ENCODE measurements at regions not wholly inside any gene's neighbourhood (a gene's known extent, or its start where the extent isn't known, plus 50 kb on each side); places are given as distances from the start of the nearest gene placed in this dataset.
"Not testable (repeated sequence)": the region's sequence is repeated elsewhere in the genome, so short reads cannot be mapped to it uniquely, and the experiment has no call there.

- DNase-seq: no peak
Measured at GRCh38 chr5:81825237-81825636, 74.3 kb upstream of the SSBP2 start.

GRCh38 chr5:81823736-81824135, 72.8 kb upstream of the SSBP2 start:
- not testable (repeated sequence) for DNase-seq

GRCh38 chr5:81820863-81821262, 70.0 kb upstream of the SSBP2 start:
- DNase-seq: no peak

GRCh38 chr5:81820318-81820636, 69.4 kb upstream of the SSBP2 start:
- no peak for DNase-seq

GRCh38 chr5:81819556-81820317, 68.8 kb upstream of the SSBP2 start:
- DNase-seq: no peak

GRCh38 chr5:81817980-81818379, 67.1 kb upstream of the SSBP2 start:
- peak; percentile 9 for DNase-seq

- DNase-seq: no peak
Measured at GRCh38 chr5:81817086-81817485, 66.2 kb upstream of the SSBP2 start.

GRCh38 chr5:81815321-81815720, 64.4 kb upstream of the SSBP2 start:
- DNase-seq: no peak

GRCh38 chr5:81808106-81808505, 57.2 kb upstream of the SSBP2 start:
- no peak for DNase-seq

- DNase-seq: no peak
Measured at GRCh38 chr5:81805086-81805485, 54.2 kb upstream of the SSBP2 start.

- DNase-seq: no peak
Measured at GRCh38 chr5:81803812-81804211, 52.9 kb upstream of the SSBP2 start.

- DNase-seq: no peak
Measured at GRCh38 chr5:81802625-81803024, 51.7 kb upstream of the SSBP2 start.

- DNase-seq: no peak
Measured at GRCh38 chr5:81802020-81802419, 51.1 kb upstream of the SSBP2 start.

GRCh38 chr5:81800797-81801196, 49.9 kb upstream of the SSBP2 start:
- no peak for DNase-seq

All from activated CD4-positive, alpha-beta T cell treated with anti-CD3 and anti-CD28 coated beads, Interleukin-10, Interleukin-2, amounts not matched to agents 100 ng/mL and 50 ng/mL, durations not matched to agents 16 hours and 8 hours (primary cell).